GM12878 (cell line): ENCODE measurements at regions not wholly inside any gene's neighbourhood (a gene's known extent, or its start where the extent isn't known, plus 50 kb on each side); places are given as distances from the start of the nearest gene placed in this dataset.

Experiments
- ATAC-seq: fragments of 200-7000 bp; cut with Tn5 transposase; 3 replicates; pipeline ENCODE4 v1.9.1; 2020; ENCODE audit warnings: mild to moderate bottlenecking, moderate library complexity
- BruUV-seq: library from RNA; stranded (reverse); fragments of 400-500 nt; replicated peaks from 2 replicates; lab custom pipeline; 2021; lab: Mats Ljungman, UMichigan
- CTCF ChIA-PET: fragments of 300-600 bp; sonication (Branson Sonifier 250); formaldehyde crosslinking; extraction: SDS; loops from one replicate; lab custom pipeline; 2021; ENCODE audit warnings: inconsistent platforms; lab: Yijun Ruan, JAX
- POLR2A ChIA-PET: fragments of 350-600 bp; formaldehyde crosslinking; extraction: SDS; loops from one replicate; lab custom pipeline; 2021; ENCODE audit warnings: inconsistent platforms; lab: Charles Lee
- RAD21 ChIA-PET: fragments of 300-600 bp; sonication (Branson Sonifier 250); formaldehyde crosslinking; loops from one replicate; lab custom pipeline; 2023; ENCODE audit warnings: antibody characterized with exemption; ENCODE audit not compliant: unreplicated experiment; lab: Charles Lee
- SMC1A ChIA-PET: fragments of 300-600 bp; sonication (Branson Sonifier 250); formaldehyde crosslinking; loops from one replicate; lab custom pipeline; 2023; ENCODE audit not compliant: unreplicated experiment, uncharacterized antibody; lab: Charles Lee
- DNase-seq: peaks from one replicate; pipeline ENCODE4 v3.0.0-alpha.2; 2011; ENCODE audit warnings: low read depth, low spot score
- FAIRE-seq: peaks from 3 replicates; lab custom pipeline; 2011; peaks lifted over from hg19 to GRCh38; lab: Jason Lieb, UNC
- H2AFZ ChIP-seq: 2 replicates; pipeline ENCODE4 v1.6.0; 2011; ENCODE audit warnings: low read depth, low read length, control low read depth; ENCODE audit not compliant: control insufficient read depth
- H3K27ac ChIP-seq: 2 replicates; pipeline ENCODE4 v1.5.1; 2011; ENCODE audit warnings: control low read depth; ENCODE audit not compliant: control insufficient read depth, insufficient read depth
- H3K27me3 ChIP-seq, 2 experiments: replicated peaks in 1 of 2; 2 replicates each; pipeline versions ENCODE4 v1.6.0 to v1.6.1; 2011; ENCODE audit warnings: low read length in 1 of 2; ENCODE audit not compliant: control insufficient read depth in 2 of 2, insufficient read depth in 2 of 2
- H3K36me3 ChIP-seq, 2 experiments: 2 replicates each; pipeline ENCODE4 v1.5.1; 2011; ENCODE audit warnings: low read length in 1 of 2; ENCODE audit not compliant: control insufficient read depth in 2 of 2, insufficient read depth in 2 of 2
- H3K4me1 ChIP-seq: 2 replicates; pipeline ENCODE4 v1.6.1; 2011; ENCODE audit warnings: mild to moderate bottlenecking, low read length, moderate library complexity, mixed read lengths; ENCODE audit not compliant: control insufficient read depth, insufficient read depth
- H3K4me2 ChIP-seq: 2 replicates; pipeline ENCODE4 v1.6.0; 2011; ENCODE audit warnings: control low read depth; ENCODE audit not compliant: control insufficient read depth, insufficient read depth
- H3K4me3 ChIP-seq: fragments of 200-600 bp; sonication (generic); 2 replicates; pipeline ENCODE4 v1.5.1; 2016
- H3K79me2 ChIP-seq: 2 replicates; pipeline ENCODE4 v1.6.0; 2011; ENCODE audit warnings: low read length; ENCODE audit not compliant: control insufficient read depth, insufficient read depth
- H3K9ac ChIP-seq: 2 replicates; pipeline ENCODE4 v1.8.0; 2011; ENCODE audit warnings: low read length, control low read depth, mixed read lengths; ENCODE audit not compliant: control insufficient read depth, insufficient read depth
- H3K9me3 ChIP-seq: replicated peaks from 3 replicates; pipeline ENCODE4 v1.5.1; 2011; ENCODE audit warnings: mild to moderate bottlenecking, low read length; ENCODE audit not compliant: control insufficient read depth, insufficient read depth
- H4K20me1 ChIP-seq: 2 replicates; pipeline ENCODE4 v1.6.0; 2011; ENCODE audit not compliant: control insufficient read depth, insufficient read depth
- BACH1 ChIP-seq: fragments of 450-650 bp; IDR thresholded peaks from 2 replicates; pipeline ENCODE4 v1.6.1; 2017; ENCODE audit warnings: mild to moderate bottlenecking, borderline replicate concordance
- BCLAF1 ChIP-seq: fragments of 450-650 bp; IDR thresholded peaks from 2 replicates; pipeline ENCODE4 v1.6.1; 2017; ENCODE audit warnings: antibody characterized with exemption, mild to moderate bottlenecking, moderate library complexity
- CHD2 ChIP-seq: IDR thresholded peaks from 2 replicates; pipeline ENCODE4 v1.6.1; 2011; ENCODE audit warnings: low read depth, low read length, improper control_type of control experiment, borderline replicate concordance
- CREB1 ChIP-seq: IDR thresholded peaks from 2 replicates; pipeline ENCODE4 v1.6.1; 2012; ENCODE audit warnings: low read depth, mild to moderate bottlenecking, inconsistent platforms
- E4F1 ChIP-seq: fragments of 450-650 bp; IDR thresholded peaks from 2 replicates; pipeline ENCODE4 v1.6.1; 2018; ENCODE audit warnings: borderline replicate concordance, mild to moderate bottlenecking; ENCODE audit not compliant: partially characterized antibody
- EED ChIP-seq: sonication (generic); IDR thresholded peaks from 2 replicates; pipeline ENCODE4 v1.6.1; 2016; ENCODE audit warnings: antibody characterized with exemption, low read depth
- EGR1 ChIP-seq, 2 experiments: IDR thresholded peaks; 1 replicate in 1 of 2; 2 replicates in 1 of 2; pipeline ENCODE4 v1.6.1; 2011 to 2012; ENCODE audit warnings: low read depth in 2 of 2, low read length in 2 of 2, borderline replicate concordance in 1 of 2, mild to moderate bottlenecking in 1 of 2, moderate library complexity in 1 of 2
- ELK1 ChIP-seq: IDR thresholded peaks from 2 replicates; pipeline ENCODE4 v1.6.1; 2012; ENCODE audit warnings: low read depth, low read length, improper control_type of control experiment
- GATAD2B ChIP-seq: fragments of 450-650 bp; conservative IDR thresholded peaks from 2 replicates; pipeline ENCODE4 v1.6.1; 2017; ENCODE audit warnings: low read depth, mild to moderate bottlenecking, moderate library complexity
- JUND ChIP-seq: IDR thresholded peaks from 2 replicates; pipeline ENCODE4 v1.6.1; 2012; ENCODE audit warnings: low read depth, mild to moderate bottlenecking, low read length, improper control_type of control experiment, moderate library complexity
- PAX5 ChIP-seq: IDR thresholded peaks from 2 replicates; pipeline ENCODE4 v1.6.1; 2011; ENCODE audit warnings: low read depth, low read length, borderline replicate concordance
- RELB ChIP-seq: fragments of 450-650 bp; IDR thresholded peaks from 2 replicates; pipeline ENCODE4 v1.6.1; 2017; ENCODE audit warnings: low read depth, mild to moderate bottlenecking, moderate library complexity
- SMARCA5 ChIP-seq: fragments of 450-650 bp; IDR thresholded peaks from 2 replicates; pipeline ENCODE4 v1.6.1; 2017; ENCODE audit warnings: mild to moderate bottlenecking
- STAT1 ChIP-seq: fragments of 450-650 bp; conservative IDR thresholded peaks from 2 replicates; pipeline ENCODE4 v1.6.1; 2014; ENCODE audit warnings: antibody characterized with exemption, mild to moderate bottlenecking
- TCF7 ChIP-seq: IDR thresholded peaks from 2 replicates; pipeline ENCODE4 v1.6.1; 2014; ENCODE audit warnings: antibody characterized with exemption, borderline replicate concordance
- ZNF622 ChIP-seq: fragments of 450-650 bp; IDR thresholded peaks from 2 replicates; pipeline ENCODE4 v1.6.1; 2017; ENCODE audit warnings: mild to moderate bottlenecking, inconsistent platforms
- WGBS: methylation state at CpG from one replicate; pipeline ENCODE4 v1.1.6; 2016; ENCODE audit warnings: low lambda C conversion rate; ENCODE audit not compliant: insufficient replicate concordance, insufficient coverage; ENCODE audit errors: missing lambda C conversion rate; 5-methylcytosine and 5-hydroxymethylcytosine counted together
- in situ Hi-C: fragments of 300-500 bp; cut with MboI; formaldehyde crosslinking; loops from 9 replicates; pipeline ENCODE4 v1.14.3; 2018; ENCODE audit warnings: mixed read lengths
- intact Hi-C: fragments of 100-400 bp; cut with micrococcal nuclease; formaldehyde crosslinking; loops from one replicate; pipeline ENCODE4 v1.14.2; 2022; ENCODE audit not compliant: unreplicated experiment

GRCh38 chr11:115874843-115875242, 370.6 kb upstream of the CADM1 start:
- Histone ChIP-seq H3K4me1 (peaks cover 47% of the 10 kb centered on the region), H3K4me2 (peak overlapping the region; percentile 45), H3K27me3 (no peaks in the 10 kb centered on the region), H3K36me3 (no peaks in the 10 kb centered on the region), H3K9ac (no peak overlapping the region), H3K79me2 (no peaks in the 10 kb centered on the region), H3K4me3 (no peak overlapping the region; the same call in 1 of the 2 replicates), H2AFZ (no peak overlapping the region), H3K9me3 (no peaks in the 10 kb centered on the region; the same call in 2 of the 3 replicates), H4K20me1 (no peaks in the 10 kb centered on the region), H3K27ac (peak overlapping the region; percentile 67)
- SMC1A ChIA-PET, result interaction anchor here (1.2 to 10.2 kb wide), 5 partner anchors 22 to 210 kb away, joined by 3 to 325 read pairs (median 6); no protein-coding TSS in a partner anchor
- WGBS, result 5% methylated on average over 4 of the region's 4 CpGs
- in situ Hi-C loops, result no loop called here
- RAD21 ChIA-PET, result interaction anchor here (1.1 to 9.5 kb wide), 4 partner anchors 36 to 199 kb away, joined by 3 to 198 read pairs (median 67); no protein-coding TSS in a partner anchor
- FAIRE-seq (peak; percentile 89), ATAC-seq (peak; percentile 89), DNase-seq (peak; percentile 74)
- CTCF ChIA-PET, result interaction anchor here (1.0 to 7.3 kb wide), 7 partner anchors 12 to 202 kb away, joined by 3 to 99 read pairs (median 5); no protein-coding TSS in a partner anchor
- POLR2A ChIA-PET, result interaction anchor here (7.5 kb wide), 1 partner anchor 50 kb away, joined by 122 read pairs; no protein-coding TSS in a partner anchor
- intact Hi-C loops, result loop anchor here (5.0 to 10.0 kb wide), 3 partner anchors 122 to 400 kb away; no protein-coding TSS in a partner anchor
- BruUV-seq, result no TSS peak
- TF ChIP-seq E4F1 (no peak), JUND (no peak), EGR1 (IDR thresholded peaks at IDR 0.05; ENCODE audit: borderline replicate concordance in 1 of 2, low read depth in 2 of 2, low read length in 2 of 2) (no peak), STAT1 (no peak), BACH1 (no peak), RELB (no peak), CHD2 (peak; percentile 27; the same call in 1 of the 2 replicates), ZNF622 (no peak), EED (0 out of 2 replicates have a peak, but pooled peaks have one; percentile 39), PAX5 (0 out of 2 replicates have a peak, but pooled peaks have one; percentile 34), BCLAF1 (no peak), CREB1 (no peak), ELK1 (no peak), TCF7 (no peak), GATAD2B (no peak), SMARCA5 (peak; percentile 88; the same call in 1 of the 2 replicates)
